ENCODE measurements at regions not wholly inside any gene's neighbourhood (a gene's known extent, or its start where the extent isn't known, plus 50 kb on each side); places are given as distances from the start of the nearest gene placed in this dataset.

GRCh38 chr3:76500746-76501275 lies 539.1 kb upstream of the ROBO2 start:
- TF ChIP-seq, protein P1, sequence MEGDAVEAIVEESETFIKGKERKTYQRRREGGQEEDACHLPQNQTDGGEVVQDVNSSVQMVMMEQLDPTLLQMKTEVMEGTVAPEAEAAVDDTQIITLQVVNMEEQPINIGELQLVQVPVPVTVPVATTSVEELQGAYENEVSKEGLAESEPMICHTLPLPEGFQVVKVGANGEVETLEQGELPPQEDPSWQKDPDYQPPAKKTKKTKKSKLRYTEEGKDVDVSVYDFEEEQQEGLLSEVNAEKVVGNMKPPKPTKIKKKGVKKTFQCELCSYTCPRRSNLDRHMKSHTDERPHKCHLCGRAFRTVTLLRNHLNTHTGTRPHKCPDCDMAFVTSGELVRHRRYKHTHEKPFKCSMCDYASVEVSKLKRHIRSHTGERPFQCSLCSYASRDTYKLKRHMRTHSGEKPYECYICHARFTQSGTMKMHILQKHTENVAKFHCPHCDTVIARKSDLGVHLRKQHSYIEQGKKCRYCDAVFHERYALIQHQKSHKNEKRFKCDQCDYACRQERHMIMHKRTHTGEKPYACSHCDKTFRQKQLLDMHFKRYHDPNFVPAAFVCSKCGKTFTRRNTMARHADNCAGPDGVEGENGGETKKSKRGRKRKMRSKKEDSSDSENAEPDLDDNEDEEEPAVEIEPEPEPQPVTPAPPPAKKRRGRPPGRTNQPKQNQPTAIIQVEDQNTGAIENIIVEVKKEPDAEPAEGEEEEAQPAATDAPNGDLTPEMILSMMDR (IDR thresholded peaks at IDR 0.05), result no peak
- TF ChIP-seq POLR2A (IDR thresholded peaks at IDR 0.05), result no peak

All from Peyer's patch (tissue), 4 donors.